ENCODE measurements at regions not wholly inside any gene's neighbourhood (a gene's known extent, or its start where the extent isn't known, plus 50 kb on each side); places are given as distances from the start of the nearest gene placed in this dataset.

- Histone ChIP-seq H3K9ac (replicated peaks; ENCODE audit: extremely low read depth, insufficient read depth, low read length) (no peak overlapping the region), H3K27me3 (ENCODE audit: control insufficient read depth in 2 of 2, insufficient read depth in 2 of 2, low read length in 2 of 2) (peaks cover 0 to 8% of the 10 kb centered on the region in 2 experiments), H2AFZ (ENCODE audit: low read depth, low read length) (no peak overlapping the region), H3K27ac (ENCODE audit: insufficient read depth, low read depth, low read length) (no peak overlapping the region), H3K79me2 (ENCODE audit: control insufficient read depth, insufficient read depth, low read length) (no peaks in the 10 kb centered on the region), H4K20me1 (replicated peaks; ENCODE audit: control insufficient read depth, extremely low read depth, insufficient read depth, low read length) (no peaks in the 10 kb centered on the region), H3K4me3 (replicated peaks in 1 of 3; ENCODE audit: insufficient read depth in 1 of 3, low read depth in 1 of 3, low read length in 3 of 3) (no peak overlapping the region), H3K36me3 (ENCODE audit: control insufficient read depth in 2 of 2, extremely low read depth in 1 of 2, insufficient read depth in 2 of 2, low read length in 2 of 2) (no peaks in the 10 kb centered on the region), H3K9me3 (replicated peaks; ENCODE audit: control insufficient read depth, insufficient read depth, low read length) (no peaks in the 10 kb centered on the region), H3K9me1 (replicated peaks; ENCODE audit: control insufficient read depth, extremely low read depth, insufficient read depth, low read length) (no peaks in the 10 kb centered on the region), H3K4me2 (ENCODE audit: insufficient read depth, low read length) (no peak overlapping the region), H3K4me1 (ENCODE audit: control insufficient read depth, extremely low read depth, insufficient read depth, low read length) (no peaks in the 10 kb centered on the region)
- FAIRE-seq: no peak
- no peak for DNase-seq (ENCODE audit: low read depth, low spot score)
- dilution Hi-C loops (cut with MboI; ENCODE audit: extremely low pct_ligation_motif_present, low sequenced_read_pairs) (no loop called here), intact Hi-C loops (cut with micrococcal nuclease) (no loop called here)
- BruUV-seq (replicated peaks): no TSS peak
- TF ChIP-seq CTCF (IDR thresholded peaks at IDR 0.05; ENCODE audit: extremely low read depth in 1 of 2, insufficient read depth in 1 of 2, low read depth in 1 of 2, low read length in 2 of 2) (no peak), EZH2 (IDR thresholded peaks at IDR 0.05; ENCODE audit: borderline replicate concordance, low read depth, low read length, severe bottlenecking) (no peak), POLR2AphosphoS5 (IDR thresholded peaks at IDR 0.05; ENCODE audit: insufficient read depth, low read depth, low read length) (no peak), POLR2A (IDR thresholded peaks at IDR 0.05; ENCODE audit: low read depth, low read length) (no peak), MAX (IDR thresholded peaks at IDR 0.05; ENCODE audit: insufficient read depth, insufficient read length) (no peak), GATA2 (IDR thresholded peaks at IDR 0.05; ENCODE audit: insufficient read depth, insufficient read length, low read depth, low read length) (no peak), JUN (IDR thresholded peaks at IDR 0.05; ENCODE audit: borderline replicate concordance, insufficient read depth, insufficient read length, low read depth) (no peak), MYC (IDR thresholded peaks at IDR 0.05; ENCODE audit: low read depth, low read length) (no peak), FOS (IDR thresholded peaks at IDR 0.05; ENCODE audit: borderline replicate concordance, insufficient read depth, low read length) (no peak)
- ChIA-PET POLR2A (no interaction called here), CTCF (interaction anchor here (0.6 to 1.0 kb wide), 2 partner anchors 16 to 29 kb away, joined by 3 to 4 read pairs; no protein-coding TSS in a partner anchor)
These were observed 125.7 kb upstream of the GRIP1 start for GRCh38 chr12:66804563-66804974.
